ENCODE measurements at regions not wholly inside any gene's neighbourhood (a gene's known extent, or its start where the extent isn't known, plus 50 kb on each side); places are given as distances from the start of the nearest gene placed in this dataset.
"Not testable (repeated sequence)": the region's sequence is repeated elsewhere in the genome, so short reads cannot be mapped to it uniquely, and the experiment has no call there.

DNA sequence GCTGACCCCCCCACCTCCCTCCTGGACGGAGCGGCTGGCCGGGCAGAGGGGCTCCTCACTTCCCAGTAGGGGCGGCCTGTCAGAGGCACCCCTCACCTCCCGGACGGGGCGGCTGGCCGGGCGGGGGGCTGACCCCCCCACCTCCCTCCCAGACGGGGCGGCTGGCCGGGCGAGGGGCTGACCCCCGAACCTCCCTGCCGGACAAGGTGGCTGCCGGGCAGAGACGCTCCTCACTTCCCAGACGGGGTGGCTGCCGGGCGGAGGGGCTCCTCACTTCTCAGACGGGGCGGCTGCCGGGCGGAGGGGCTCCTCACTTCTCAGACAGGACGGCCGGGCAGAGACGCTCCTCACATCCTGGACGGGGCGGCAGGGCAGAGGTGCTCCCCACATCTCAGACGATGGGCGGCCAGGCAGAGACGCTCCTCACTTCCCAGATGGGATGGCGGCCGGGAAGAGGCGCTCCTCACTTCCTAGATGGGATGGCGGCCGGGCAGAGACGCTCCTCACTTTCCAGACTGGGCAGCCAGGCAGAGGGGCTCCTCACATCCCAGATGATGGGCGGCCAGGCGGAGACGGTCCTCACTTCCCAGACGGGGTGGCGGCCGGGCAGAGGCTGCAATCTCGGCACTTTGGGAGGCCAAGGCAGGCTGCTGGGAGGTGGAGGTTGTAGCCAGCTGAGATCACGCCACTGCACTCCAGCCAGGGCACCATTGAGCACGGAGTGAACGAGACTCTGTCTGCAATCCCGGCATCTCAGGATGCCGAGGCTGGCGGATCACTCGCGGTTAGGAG, 66.2 kb upstream of the PAPPA2 start:
- DNase-seq, result not testable (repeated sequence)

DNA sequence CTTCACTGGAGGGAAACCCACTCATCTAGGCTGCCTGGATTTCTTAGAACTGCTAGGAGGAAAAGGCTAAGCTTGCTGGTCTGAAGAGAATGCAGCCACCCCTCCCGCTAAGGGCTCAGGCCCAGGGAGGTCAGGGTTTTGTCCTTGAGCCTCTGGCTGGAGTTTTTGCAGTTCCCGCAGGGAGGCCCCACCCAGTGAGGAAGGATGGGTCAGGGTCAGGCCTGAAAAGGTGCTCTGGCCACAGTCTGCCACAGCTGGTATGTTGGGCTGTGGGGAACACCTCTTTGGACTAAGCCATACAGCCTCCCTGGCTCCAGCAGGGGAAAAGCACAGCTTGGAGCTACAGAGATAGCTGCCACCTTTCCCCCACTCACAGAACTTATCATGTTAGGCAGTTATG, 71.4 kb upstream of the PAPPA2 start:
- no peak for DNase-seq

DNA sequence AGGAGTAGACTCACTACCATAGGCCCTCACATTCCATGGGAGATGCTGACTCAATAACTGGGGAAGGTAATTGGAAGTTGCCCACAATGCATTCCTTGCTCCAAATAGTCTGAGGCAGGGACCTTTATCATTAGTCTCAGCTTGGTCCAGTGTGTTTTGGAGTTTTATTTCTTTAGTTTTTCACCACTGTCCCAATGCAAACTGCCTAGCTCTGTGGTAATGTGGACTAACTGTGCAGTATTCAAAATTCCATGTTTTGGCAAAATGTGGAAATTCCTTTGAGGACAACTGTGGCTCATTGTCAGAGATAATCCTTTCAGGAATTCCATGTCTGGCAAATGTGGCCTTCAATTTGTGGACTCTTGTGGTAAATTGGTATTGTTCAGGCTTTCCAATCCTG, 78.1 kb upstream of the PAPPA2 start:
- DNase-seq, result no peak

DNA sequence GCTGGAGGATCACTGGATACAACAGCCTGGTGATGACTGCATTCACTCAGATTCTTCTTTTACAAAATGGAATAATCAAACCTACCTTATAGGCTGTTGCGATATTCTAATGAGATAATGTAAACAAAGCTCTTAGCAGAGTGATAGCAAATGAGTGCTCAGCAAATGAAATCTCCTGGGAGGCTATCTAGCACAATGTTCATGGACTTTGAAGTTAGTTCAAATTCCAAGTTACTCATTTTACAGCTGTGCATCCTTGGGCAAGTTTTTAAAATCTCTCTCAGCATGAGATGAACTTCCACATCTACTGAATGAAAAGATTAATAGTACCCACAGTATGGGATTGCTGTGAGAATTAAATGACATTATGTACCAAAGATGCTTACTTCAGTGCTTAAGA, 80.8 kb upstream of the PAPPA2 start:
- no peak for DNase-seq

DNA sequence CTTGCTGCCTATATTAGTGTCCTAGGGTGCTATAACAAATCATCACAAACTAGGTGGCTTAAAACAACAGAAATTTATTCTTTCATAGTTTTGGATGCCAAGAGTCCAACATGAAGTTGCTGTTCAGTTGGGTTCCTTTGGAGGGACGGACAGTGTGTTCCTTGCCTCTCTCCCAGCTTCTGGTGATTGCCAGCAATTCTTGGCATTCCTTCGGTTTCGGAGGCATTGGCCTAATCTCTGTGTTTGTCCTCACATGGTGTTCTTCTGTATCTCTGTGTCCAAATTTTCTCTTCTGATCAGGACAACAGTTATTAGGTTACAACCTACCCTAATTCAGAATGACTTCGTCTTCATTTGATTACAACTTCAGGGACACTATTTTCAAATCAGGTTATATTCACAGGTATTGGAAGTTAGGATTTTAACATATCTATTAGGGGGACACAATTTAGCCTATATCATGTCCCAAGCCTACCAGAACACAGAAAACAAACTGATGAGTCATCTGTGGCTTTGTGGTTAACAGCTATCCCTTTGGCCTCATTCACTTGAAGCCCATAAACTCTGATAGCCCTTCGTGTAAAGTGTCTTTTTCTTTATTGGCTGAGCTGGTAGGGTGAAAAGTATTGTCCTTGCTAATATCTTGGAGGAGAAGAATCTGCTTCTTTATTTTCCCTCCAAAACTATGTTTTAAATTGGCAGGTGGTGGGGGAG, 83.2 kb upstream of the PAPPA2 start:
- DNase-seq, result no peak

DNA sequence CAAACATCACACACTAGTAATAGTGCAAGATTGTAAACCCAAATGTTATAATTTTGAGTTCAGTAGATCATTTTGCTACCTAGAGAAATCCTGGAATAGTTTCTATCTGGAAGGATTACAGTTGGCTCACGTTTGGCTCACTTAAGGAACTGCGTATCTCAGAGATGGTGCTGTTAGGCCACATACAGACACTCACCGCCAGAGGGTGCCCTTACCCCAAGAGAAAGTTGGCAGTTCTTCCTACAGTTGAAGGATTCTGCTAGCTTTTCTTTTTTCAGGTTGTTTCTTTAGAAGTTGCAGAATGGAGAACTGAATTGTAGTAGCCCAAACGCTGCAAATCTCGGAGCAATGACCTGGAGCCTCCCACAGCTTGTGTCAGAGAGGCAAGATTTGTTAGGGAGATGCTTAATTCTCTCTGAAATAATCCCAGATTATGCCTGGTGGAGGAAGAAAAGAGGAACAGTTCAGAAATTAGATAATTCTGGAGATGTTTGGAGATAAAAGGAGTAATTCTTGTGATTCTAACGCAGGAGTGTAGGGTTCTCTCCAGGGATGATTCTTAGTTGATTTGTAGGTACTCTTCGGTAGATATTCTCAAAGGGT, 87.9 kb upstream of the PAPPA2 start:
- peak; percentile 48 for DNase-seq

DNA sequence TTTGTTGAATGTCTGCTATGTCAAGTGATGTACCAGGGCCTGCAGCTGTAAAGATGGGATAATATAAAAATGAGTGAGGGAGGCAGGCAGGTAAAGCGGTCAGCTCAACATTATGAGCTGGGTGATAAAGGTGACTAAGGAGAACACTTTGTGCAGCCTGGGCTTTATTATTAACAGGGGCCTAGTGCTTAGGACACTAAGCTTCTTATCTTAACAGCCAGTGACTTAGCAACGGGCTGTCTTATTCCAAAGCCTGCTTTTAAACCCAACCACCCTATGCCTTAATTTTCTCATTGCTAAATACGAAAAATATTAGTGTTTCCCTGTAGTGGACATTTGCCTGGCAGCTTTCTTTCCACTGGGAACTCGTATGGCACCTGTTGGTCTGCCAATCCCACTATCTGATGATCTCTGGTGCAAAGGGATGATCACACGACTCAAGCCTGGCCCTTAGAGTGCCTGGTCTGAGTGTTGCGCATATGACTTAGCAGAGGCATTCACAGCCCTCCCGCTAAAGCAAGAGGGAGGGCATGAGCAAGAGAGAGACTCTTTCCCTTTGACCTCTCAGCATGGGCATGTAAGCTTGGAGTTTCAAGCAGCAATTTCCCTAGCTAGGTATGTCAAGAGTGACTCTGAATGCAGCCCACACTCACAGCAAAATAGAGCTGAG, 98.6 kb upstream of the PAPPA2 start:
- DNase-seq, result no peak

DNA sequence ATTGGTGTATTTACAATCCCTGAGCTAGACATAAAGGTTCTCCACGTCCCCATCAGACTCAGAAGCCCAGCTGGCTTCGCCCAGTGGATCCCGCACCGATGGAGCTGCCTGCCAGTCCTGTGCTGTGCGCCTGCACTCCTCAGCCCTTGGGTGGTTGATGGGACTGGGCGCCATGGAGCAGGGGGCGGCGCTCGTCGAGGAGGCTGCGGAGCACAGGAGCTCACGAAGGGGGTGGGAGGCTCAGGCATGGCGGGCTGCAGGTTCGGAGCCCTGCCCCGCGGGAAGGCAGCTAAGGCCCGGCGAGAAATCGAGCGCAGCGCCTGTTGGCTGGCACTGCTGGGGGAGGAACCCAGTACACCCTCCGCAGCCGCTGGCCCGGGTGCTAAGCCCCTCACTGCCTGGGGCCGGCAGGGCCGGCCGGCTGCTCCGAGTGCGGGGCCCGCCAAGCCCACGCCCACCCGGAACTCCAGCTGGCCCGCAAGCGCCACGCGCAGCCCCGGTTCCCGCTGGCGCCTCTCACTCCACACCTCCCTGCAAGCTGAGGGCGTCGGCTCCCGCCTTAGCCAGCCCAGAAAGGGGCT, 113.8 kb upstream of the PAPPA2 start:
- DNase-seq, result not testable (repeated sequence)

DNA sequence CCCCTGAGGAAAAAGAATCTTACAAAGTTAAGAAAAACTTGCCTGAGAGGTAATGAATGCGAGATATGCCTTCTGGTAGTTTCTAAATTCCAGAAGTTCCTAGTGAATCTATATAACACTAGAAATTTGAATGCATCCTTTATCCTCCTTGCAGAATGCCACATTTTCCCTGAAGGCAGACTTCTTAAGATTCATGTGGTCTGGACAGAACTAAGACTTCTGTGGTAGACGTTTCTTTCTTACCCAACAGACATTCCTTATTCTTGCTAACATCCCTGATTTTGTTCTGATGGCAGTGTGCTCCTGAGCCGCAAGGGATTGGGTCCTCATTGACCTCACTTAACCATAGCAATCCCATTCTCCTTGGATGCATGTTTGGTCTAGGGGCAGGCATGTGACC, 121.3 kb upstream of the PAPPA2 start:
- DNase-seq, result no peak

DNA sequence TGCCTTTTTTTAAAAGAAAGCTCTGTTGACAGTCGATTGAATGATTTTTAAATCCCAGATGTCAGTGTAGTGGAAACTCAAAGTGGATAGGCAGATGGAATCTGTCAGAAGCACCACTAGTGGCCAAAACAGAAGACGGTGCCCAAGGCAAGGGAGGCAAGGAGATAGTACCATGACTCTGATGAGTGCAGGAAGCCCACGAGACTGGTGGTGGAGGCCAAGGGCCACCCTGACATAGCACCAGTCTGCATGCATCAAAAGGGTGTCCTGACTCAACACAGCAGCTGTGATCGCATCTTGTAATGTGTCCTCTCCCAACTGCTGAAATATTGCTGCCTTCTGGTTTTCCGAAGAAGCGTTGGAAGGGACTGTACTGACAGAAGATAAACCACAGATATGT, 124.1 kb upstream of the PAPPA2 start:
- no peak for DNase-seq

DNA sequence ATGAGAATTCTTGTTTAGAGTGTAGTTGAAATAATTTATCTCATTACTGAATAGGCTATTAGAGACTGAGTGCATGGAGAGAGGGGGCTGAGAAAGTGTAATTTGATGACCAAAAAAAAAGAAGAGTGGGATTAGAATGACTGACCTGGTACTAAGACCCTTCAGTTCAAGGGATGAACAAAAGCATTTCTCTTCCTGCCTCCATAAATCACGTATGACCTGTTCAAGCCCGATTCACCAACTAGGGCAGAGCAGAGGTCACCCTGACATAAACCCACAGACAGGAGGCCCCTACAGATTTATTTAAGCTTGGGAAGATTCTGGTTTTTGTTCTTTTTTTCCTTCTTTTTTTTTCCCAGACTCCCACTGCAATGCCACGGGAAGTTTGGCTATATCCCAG, 123.7 kb upstream of the COP1 start:
- no peak for DNase-seq

DNA sequence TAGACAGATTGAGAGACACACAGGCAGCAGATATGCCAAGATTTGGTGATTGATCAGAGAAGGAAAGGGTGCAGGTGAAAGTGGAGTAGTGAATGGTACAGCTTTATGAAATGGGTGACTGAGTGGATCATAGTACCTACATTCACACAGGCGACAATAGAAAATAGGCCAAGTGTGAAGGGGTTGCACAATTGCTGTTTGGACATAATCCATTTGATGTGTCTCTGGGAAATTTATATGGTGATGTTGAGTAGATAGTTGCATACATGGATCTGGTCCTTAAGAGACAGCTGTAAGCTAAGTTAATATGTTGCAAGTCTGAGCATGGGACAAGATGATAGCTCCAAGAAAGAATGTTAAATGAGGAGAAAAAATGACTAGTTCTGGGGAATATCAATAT, 118.6 kb upstream of the COP1 start:
- DNase-seq, result no peak

DNA sequence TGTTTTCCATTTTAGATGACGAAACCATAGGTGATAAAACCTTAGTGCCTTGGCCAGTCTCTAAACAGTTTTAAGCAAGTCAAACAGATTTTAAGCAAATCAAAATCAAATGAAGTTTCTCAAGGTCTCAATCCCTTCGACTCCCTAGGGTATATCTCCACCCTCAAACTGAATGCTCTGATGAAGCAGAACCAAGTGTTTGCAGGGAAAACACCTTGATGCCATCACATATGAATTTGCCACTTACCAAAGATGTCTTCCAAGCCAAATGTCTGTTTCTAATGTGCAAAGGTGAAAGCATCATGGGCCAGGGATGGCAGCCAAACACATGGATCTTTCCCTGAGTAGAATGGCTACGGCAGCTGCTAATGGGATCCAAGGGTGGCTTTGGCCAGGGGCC, 116.4 kb upstream of the COP1 start:
- DNase-seq, result no peak

DNA sequence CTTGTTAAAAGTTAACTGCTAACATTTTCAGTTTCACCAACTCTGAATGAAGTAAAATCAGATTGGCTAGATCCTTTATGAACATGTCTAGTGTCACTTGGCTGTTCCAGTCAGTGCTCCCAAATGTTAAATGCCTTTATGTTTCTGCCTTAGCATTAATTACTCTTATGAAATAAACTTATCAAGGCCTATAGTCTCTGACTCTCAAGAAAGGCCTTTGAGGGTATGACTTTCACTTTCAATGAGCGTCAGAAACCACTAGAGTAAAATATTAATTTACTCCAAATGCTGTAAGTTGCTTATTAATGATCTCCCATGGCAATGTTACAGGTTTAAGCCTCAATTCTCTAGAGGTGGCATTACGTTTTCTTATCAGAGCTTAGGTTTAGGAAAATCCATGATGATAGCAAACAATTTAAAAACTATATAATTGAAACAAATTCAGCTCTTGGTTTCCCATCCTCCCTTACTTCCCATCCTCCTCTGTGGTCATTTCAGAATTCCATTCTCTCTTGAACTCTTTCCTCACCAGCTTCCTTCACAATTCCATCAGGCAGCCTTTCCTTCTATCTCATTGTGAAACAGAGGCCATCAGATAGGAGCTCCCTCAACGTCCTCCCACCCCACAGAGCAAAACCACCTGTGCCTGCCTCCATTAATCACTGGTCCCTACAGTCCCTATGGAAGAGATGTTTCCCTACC, 108.6 kb upstream of the COP1 start:
- no peak for DNase-seq

DNA sequence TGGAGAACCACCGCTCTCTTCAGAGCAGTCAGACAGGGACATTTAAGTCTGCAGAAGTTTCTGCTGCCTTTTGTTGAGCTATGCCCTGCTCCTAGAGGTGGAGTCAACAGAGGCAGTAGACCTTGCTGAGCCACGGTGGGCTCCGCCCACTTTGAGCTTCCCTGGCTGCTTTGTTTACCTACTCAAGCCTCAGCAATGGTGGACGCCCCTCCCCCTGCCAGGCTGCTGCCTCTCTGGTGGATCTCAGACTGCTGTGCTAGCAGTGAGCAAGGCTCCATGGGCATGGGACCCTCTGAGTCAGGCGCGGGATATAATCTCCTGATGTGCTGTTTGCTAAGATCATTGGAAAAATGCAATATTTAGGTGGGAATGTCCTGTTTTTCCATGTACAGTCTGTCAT, 89.5 kb upstream of the COP1 start:
- DNase-seq, result not testable (repeated sequence)

DNA sequence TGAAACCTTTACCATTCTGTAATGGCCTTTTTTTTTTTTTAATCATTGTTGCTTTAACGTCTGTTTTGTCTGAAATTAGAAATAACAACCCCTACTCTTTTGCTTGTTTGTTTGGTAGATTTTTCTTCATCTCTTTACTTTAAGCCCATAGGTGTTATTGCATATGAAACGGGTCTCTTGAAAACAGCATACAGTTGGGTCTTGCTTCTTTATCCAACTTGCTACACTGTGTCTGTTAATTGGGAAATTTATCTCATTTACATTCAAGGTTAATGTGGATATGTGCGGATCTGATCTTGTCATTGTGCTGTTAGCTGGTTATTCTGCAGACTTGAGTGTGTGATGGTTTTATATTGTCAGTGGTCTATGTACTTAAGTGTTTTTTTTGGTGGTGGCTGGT, 78.9 kb upstream of the COP1 start:
- no peak for DNase-seq

DNA sequence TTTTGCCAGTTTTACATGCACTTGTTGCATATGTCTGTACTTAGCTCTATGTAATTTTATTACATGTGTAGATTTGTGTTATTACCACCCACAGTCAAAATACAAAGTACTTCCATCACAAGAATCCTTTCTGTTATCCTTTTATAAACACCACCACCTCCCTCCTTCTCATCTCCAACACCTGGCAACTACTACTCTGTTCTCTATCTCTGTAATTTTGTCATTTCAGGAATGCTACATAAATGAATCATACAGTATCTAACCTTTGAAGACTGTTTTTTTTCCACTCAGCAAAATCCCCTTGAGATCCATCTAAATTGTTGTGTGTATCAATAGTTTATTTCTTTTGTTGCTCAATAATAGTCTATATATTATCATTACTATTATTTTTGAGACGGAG, 64.5 kb upstream of the COP1 start:
- no peak for DNase-seq

Measured in amniotic stem cell (primary cell).